ENCODE measurements at regions not wholly inside any gene's neighbourhood (a gene's known extent, or its start where the extent isn't known, plus 50 kb on each side); places are given as distances from the start of the nearest gene placed in this dataset.

GRCh38 chr5:168152660-168153059 is 138.8 kb upstream of the WWC1 start:
- TF ChIP-seq CTCF (IDR thresholded peaks at IDR 0.05; ENCODE audit: unreplicated experiment), result no peak
- Mint-ChIP-seq H3K36me3 (ENCODE audit: insufficient read depth) (no peaks in the 10 kb centered on the region), H3K4me1 (ENCODE audit: low read depth) (no peaks in the 10 kb centered on the region), H3K27ac (no peak overlapping the region), H3K4me3 (ENCODE audit: low read depth) (no peak overlapping the region), H3K9me3 (ENCODE audit: low read depth) (no peaks in the 10 kb centered on the region), H3K27me3 (peaks cover 21% of the 10 kb centered on the region)
- no peak for DNase-seq (ENCODE audit: low spot score, unreplicated experiment)

- Mint-ChIP-seq H3K4me3 (ENCODE audit: low read depth) (no peak overlapping the region), H3K27ac (no peak overlapping the region), H3K36me3 (ENCODE audit: insufficient read depth) (no peaks in the 10 kb centered on the region), H3K27me3 (peaks cover 19% of the 10 kb centered on the region), H3K4me1 (ENCODE audit: low read depth) (no peaks in the 10 kb centered on the region), H3K9me3 (ENCODE audit: low read depth) (no peaks in the 10 kb centered on the region)
- no peak for TF ChIP-seq CTCF (IDR thresholded peaks at IDR 0.05; ENCODE audit: unreplicated experiment)
- no peak for DNase-seq (ENCODE audit: low spot score, unreplicated experiment)
These were observed 138.1 kb upstream of the WWC1 start for GRCh38 chr5:168153263-168153875.

- no peak overlapping the region for H3K4me3 Mint-ChIP-seq (ENCODE audit: low read depth)
- no peak for DNase-seq (ENCODE audit: low spot score, unreplicated experiment)
- no peak overlapping the region for H3K27ac Mint-ChIP-seq
- H3K4me1 Mint-ChIP-seq (ENCODE audit: low read depth), result no peaks in the 10 kb centered on the region
- no peak for TF ChIP-seq CTCF (IDR thresholded peaks at IDR 0.05; ENCODE audit: unreplicated experiment)
- H3K27me3 Mint-ChIP-seq, result peaks cover 18% of the 10 kb centered on the region
- H3K9me3 Mint-ChIP-seq (ENCODE audit: low read depth), result no peaks in the 10 kb centered on the region
- H3K36me3 Mint-ChIP-seq (ENCODE audit: insufficient read depth), result no peaks in the 10 kb centered on the region
These were observed 137.6 kb upstream of the WWC1 start for GRCh38 chr5:168153876-168154270.

- DNase-seq (ENCODE audit: low spot score, unreplicated experiment), result no peak
- no peak overlapping the region for H3K4me3 Mint-ChIP-seq (ENCODE audit: low read depth)
- no peaks in the 10 kb centered on the region for H3K36me3 Mint-ChIP-seq (ENCODE audit: insufficient read depth)
- H3K9me3 Mint-ChIP-seq (ENCODE audit: low read depth), result no peaks in the 10 kb centered on the region
- peaks cover 5% of the 10 kb centered on the region for H3K27me3 Mint-ChIP-seq
- TF ChIP-seq CTCF (IDR thresholded peaks at IDR 0.05; ENCODE audit: unreplicated experiment), result no peak
- peaks cover 12% of the 10 kb centered on the region for H3K4me1 Mint-ChIP-seq (ENCODE audit: low read depth)
- H3K27ac Mint-ChIP-seq, result no peak overlapping the region
These were observed 135.9 kb upstream of the WWC1 start for GRCh38 chr5:168155585-168155984.

GRCh38 chr5:168156170-168156569 is 135.3 kb upstream of the WWC1 start:
- H3K27ac Mint-ChIP-seq, result no peak overlapping the region
- peaks cover 12% of the 10 kb centered on the region for H3K4me1 Mint-ChIP-seq (ENCODE audit: low read depth)
- no peak for TF ChIP-seq CTCF (IDR thresholded peaks at IDR 0.05; ENCODE audit: unreplicated experiment)
- H3K9me3 Mint-ChIP-seq (ENCODE audit: low read depth), result no peaks in the 10 kb centered on the region
- H3K36me3 Mint-ChIP-seq (ENCODE audit: insufficient read depth), result no peaks in the 10 kb centered on the region
- H3K4me3 Mint-ChIP-seq (ENCODE audit: low read depth), result no peak overlapping the region
- peaks cover 5% of the 10 kb centered on the region for H3K27me3 Mint-ChIP-seq
- no peak for DNase-seq (ENCODE audit: low spot score, unreplicated experiment)
